H1 (cell line): ENCODE measurements at regions not wholly inside any gene's neighbourhood (a gene's known extent, or its start where the extent isn't known, plus 50 kb on each side); places are given as distances from the start of the nearest gene placed in this dataset.

Experiments used
- CTCF ChIP-seq, 3 experiments: IDR thresholded peaks; 1 replicate in 2 of 3; 2 replicates in 1 of 3; pipeline versions ENCODE4 v1.5.1 to v1.6.1; 2011; ENCODE audit warnings: low read length in 3 of 3, mild to moderate bottlenecking in 3 of 3, inconsistent platforms in 2 of 3, low read depth in 1 of 3, moderate library complexity in 1 of 3; ENCODE audit not compliant: insufficient read depth in 1 of 3; ENCODE audit errors: control extremely low read depth in 1 of 3
- MAX ChIP-seq: IDR thresholded peaks from 2 replicates; pipeline ENCODE4 v1.6.1; 2012; ENCODE audit warnings: inconsistent platforms
- POLR2A ChIP-seq, 2 experiments: IDR thresholded peaks; 1 replicate in 1 of 2; 2 replicates in 1 of 2; pipeline ENCODE4 v1.6.1; 2011; ENCODE audit warnings: low read depth in 2 of 2, low read length in 2 of 2, mild to moderate bottlenecking in 2 of 2; ENCODE audit errors: control extremely low read depth in 1 of 2
- RNF2 ChIP-seq: fragments of 200-900, 300-1000 bp; sonication (generic); IDR thresholded peaks from 2 replicates; pipeline ENCODE4 v1.7.1; 2016; ENCODE audit warnings: borderline replicate concordance, low read depth, mild to moderate bottlenecking, antibody characterized with exemption, low read length; ENCODE audit not compliant: poor library complexity, severe bottlenecking; ENCODE audit errors: missing control alignments
- SP2 ChIP-seq: IDR thresholded peaks from 2 replicates; pipeline ENCODE4 v1.6.1; 2012; ENCODE audit warnings: mild to moderate bottlenecking, low read length, inconsistent platforms
- SP4 ChIP-seq: IDR thresholded peaks from 2 replicates; pipeline ENCODE4 v1.6.1; 2012; ENCODE audit warnings: low read length, inconsistent platforms
- USF2 ChIP-seq: IDR thresholded peaks from 2 replicates; pipeline ENCODE4 v1.6.1; 2011; ENCODE audit warnings: low read length, improper control_type of control experiment

- TF ChIP-seq CTCF (IDR thresholded peaks at IDR 0.05; ENCODE audit: control extremely low read depth in 1 of 3, insufficient read depth in 1 of 3, low read depth in 1 of 3, low read length in 3 of 3) (no peak), POLR2A (IDR thresholded peaks at IDR 0.05; ENCODE audit: control extremely low read depth in 1 of 2, low read depth in 2 of 2, low read length in 2 of 2) (no peak), SP4 (no peak), MAX (no peak), RNF2 (no peak), SP2 (no peak), USF2 (no peak)
Observed at GRCh38 chr11:29271616-29272015, 745.2 kb downstream of the KCNA4 start.
